ENCODE measurements at regions not wholly inside any gene's neighbourhood (a gene's known extent, or its start where the extent isn't known, plus 50 kb on each side); places are given as distances from the start of the nearest gene placed in this dataset.

DNA sequence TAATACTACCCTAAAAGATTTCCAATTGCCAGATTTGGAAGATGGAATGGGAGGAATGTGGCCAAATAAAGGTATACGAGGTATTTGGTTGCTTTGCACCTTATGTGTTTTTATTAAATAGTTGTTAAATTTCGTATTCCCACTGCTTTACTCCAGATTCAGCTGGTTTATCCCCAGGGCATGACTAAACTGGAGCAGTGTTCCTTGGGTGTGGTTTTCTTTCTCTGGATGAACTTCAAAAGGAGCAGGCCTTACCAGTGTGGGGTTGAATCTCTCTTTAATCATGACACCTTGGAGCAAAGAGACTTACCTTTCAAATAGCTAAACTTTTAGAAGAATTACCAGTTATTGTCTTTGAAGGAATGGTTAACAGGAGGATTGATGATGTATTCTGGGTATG is 121.7 kb upstream of the BNC2 start:
- DNase-seq (ENCODE audit: low read depth in 1 of 2, low spot score in 1 of 2): no peak
- no peak overlapping the region for H3K4me3 ChIP-seq
- H3K27ac ChIP-seq: no peak overlapping the region
- TF ChIP-seq, protein P1, sequence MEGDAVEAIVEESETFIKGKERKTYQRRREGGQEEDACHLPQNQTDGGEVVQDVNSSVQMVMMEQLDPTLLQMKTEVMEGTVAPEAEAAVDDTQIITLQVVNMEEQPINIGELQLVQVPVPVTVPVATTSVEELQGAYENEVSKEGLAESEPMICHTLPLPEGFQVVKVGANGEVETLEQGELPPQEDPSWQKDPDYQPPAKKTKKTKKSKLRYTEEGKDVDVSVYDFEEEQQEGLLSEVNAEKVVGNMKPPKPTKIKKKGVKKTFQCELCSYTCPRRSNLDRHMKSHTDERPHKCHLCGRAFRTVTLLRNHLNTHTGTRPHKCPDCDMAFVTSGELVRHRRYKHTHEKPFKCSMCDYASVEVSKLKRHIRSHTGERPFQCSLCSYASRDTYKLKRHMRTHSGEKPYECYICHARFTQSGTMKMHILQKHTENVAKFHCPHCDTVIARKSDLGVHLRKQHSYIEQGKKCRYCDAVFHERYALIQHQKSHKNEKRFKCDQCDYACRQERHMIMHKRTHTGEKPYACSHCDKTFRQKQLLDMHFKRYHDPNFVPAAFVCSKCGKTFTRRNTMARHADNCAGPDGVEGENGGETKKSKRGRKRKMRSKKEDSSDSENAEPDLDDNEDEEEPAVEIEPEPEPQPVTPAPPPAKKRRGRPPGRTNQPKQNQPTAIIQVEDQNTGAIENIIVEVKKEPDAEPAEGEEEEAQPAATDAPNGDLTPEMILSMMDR (IDR thresholded peaks at IDR 0.05; ENCODE audit: low read depth, low read length): no peak
- peaks cover 12% of the 10 kb centered on the region for H3K27me3 ChIP-seq
- no peaks in the 10 kb centered on the region for H3K36me3 ChIP-seq
- H3K9me3 ChIP-seq (ENCODE audit: low read depth): peaks cover 2% of the 10 kb centered on the region
- no peaks in the 10 kb centered on the region for H3K4me1 ChIP-seq (ENCODE audit: low read depth)

DNA sequence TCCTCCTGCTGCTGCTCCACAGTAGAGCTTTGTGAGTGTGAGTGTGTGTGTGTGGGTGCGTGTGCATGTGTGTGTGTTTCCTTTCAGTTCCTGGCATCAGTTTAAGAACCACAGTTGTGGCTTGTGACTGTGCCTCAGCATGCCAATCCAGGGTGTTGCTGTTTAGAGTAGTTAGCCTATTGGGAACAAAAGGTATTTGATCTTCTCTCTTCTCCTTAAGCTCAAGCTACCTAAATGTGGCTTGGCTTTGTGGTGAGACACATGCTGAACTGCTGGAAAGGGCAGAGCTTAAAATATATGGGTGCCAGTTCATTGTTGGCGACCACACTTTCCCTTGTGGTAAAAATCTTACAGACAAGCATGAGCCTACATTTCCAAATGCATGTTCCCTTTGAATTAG is 116.6 kb upstream of the BNC2 start:
- no peaks in the 10 kb centered on the region for H3K4me1 ChIP-seq (ENCODE audit: low read depth)
- TF ChIP-seq, protein P1 (IDR thresholded peaks at IDR 0.05; ENCODE audit: low read depth, low read length): no peak
- no peaks in the 10 kb centered on the region for H3K9me3 ChIP-seq (ENCODE audit: low read depth)
- H3K27me3 ChIP-seq: peaks cover 15% of the 10 kb centered on the region
- no peak overlapping the region for H3K27ac ChIP-seq
- H3K4me3 ChIP-seq: no peak overlapping the region
- no peaks in the 10 kb centered on the region for H3K36me3 ChIP-seq
- DNase-seq (ENCODE audit: low read depth in 1 of 2, low spot score in 1 of 2): peak in 1 of 2 donors; percentile 51

DNA sequence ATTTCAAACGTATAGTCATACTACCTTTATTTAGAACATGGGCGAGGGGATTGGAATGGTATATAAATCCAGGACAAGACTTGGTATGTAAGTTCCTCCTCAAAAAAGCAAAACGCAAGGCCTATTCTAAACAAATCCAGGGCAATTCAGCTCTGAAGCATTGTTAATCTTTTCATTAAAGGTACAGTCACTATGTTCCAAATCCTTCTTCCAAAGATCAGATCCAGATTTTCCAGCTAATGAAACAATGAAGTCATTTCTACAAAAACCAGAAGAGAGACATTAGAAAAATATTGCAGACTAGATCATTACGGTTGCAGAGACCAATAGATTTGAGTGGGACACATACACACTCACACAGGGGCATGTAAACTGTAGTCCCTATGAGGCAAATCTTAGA is 116.1 kb upstream of the BNC2 start:
- Histone ChIP-seq H3K27ac (no peak overlapping the region), H3K27me3 (peaks cover 15% of the 10 kb centered on the region), H3K4me3 (no peak overlapping the region), H3K9me3 (ENCODE audit: low read depth) (no peaks in the 10 kb centered on the region), H3K4me1 (ENCODE audit: low read depth) (no peaks in the 10 kb centered on the region), H3K36me3 (no peaks in the 10 kb centered on the region)
- TF ChIP-seq, protein P1 (IDR thresholded peaks at IDR 0.05; ENCODE audit: low read depth, low read length): no peak
- DNase-seq (ENCODE audit: low read depth in 1 of 2, low spot score in 1 of 2): no peak

DNA sequence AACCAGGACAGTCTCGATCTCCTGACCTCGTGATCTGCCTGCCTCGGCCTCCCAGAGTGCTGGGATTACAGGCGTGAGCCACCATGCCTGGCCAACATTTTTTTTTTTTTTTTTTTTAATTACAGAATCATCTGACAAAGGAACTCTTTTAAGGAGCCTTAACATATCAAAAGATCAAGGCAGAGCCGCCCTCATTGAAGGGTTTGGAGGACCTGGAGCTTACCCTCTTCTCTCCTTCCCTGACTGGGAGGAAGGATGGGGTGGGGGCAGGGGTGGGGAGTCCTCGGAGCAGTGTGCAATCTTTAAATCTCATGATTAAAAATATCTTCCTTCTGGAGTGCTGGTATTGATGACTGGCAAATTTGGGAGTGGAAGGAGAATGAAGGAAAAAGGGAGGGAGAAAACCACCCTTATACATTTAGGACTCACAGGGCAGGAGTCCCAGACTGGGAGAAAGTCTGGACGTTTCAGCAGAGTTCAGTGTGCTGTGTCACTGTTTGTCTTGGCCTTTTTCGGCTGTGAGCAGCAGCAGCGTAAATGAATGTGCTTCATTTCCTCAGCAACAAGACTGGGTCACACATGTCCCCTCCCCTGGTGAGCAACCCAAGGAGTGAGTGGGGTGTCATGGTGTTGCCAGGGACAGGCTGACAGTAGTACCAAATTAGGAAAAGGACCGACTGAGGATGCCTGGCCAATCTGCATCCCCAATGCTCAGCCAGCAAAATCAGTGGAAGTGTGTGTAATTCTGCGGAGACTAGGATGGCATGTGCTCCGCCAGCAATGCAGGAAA is 115.3 kb upstream of the BNC2 start:
- H3K27me3 ChIP-seq: peaks cover 15% of the 10 kb centered on the region
- DNase-seq (ENCODE audit: low read depth in 1 of 2, low spot score in 1 of 2): peak in 1 of 2 donors; percentile 53
- TF ChIP-seq, protein P1 (IDR thresholded peaks at IDR 0.05; ENCODE audit: low read depth, low read length): no peak
- no peak overlapping the region for H3K4me3 ChIP-seq
- no peak overlapping the region for H3K27ac ChIP-seq
- H3K36me3 ChIP-seq: no peaks in the 10 kb centered on the region
- H3K9me3 ChIP-seq (ENCODE audit: low read depth): no peaks in the 10 kb centered on the region
- H3K4me1 ChIP-seq (ENCODE audit: low read depth): no peaks in the 10 kb centered on the region

DNA sequence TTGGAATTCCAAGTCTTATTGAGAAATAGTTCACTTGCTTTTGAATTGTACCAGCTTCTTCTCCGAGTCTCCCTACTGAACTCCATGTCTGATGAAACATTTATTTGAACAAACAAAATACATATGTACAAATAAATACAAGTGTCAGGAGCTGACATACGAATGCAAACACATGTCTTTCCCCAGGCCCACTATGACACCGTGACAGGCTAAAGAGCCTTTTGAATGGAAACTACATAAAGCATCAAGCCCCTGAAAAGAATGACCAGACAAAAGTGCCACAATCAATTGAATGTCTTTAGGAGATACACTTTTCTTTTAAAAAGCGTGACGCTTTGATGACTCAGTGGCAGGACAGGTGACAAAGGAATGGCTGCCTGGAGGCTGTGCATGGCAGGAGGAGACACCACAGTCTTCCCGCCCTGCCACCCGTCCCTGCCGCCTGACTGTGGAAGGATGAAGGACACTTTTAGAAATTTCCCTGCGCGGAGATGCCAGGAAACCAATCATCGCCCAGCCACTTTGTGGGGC is 112.4 kb upstream of the BNC2 start:
- peaks cover 5% of the 10 kb centered on the region for H3K27me3 ChIP-seq
- no peaks in the 10 kb centered on the region for H3K9me3 ChIP-seq (ENCODE audit: low read depth)
- no peaks in the 10 kb centered on the region for H3K36me3 ChIP-seq
- no peak overlapping the region for H3K27ac ChIP-seq
- TF ChIP-seq, protein P1 (IDR thresholded peaks at IDR 0.05; ENCODE audit: low read depth, low read length): no peak
- no peaks in the 10 kb centered on the region for H3K4me1 ChIP-seq (ENCODE audit: low read depth)
- H3K4me3 ChIP-seq: no peak overlapping the region
- no peak for DNase-seq (ENCODE audit: low read depth in 1 of 2, low spot score in 1 of 2)

Measured in cardiac muscle cell (in vitro differentiated cells and primary cell).